NB4 (cell line): ENCODE measurements at regions not wholly inside any gene's neighbourhood (a gene's known extent, or its start where the extent isn't known, plus 50 kb on each side); places are given as distances from the start of the nearest gene placed in this dataset.

Experiments
- CTCF ChIP-seq: IDR thresholded peaks from one replicate; pipeline ENCODE4 v1.5.1; 2012; ENCODE audit warnings: low read depth, low read length
- POLR2A ChIP-seq: IDR thresholded peaks from 2 replicates; pipeline ENCODE4 v1.6.1; 2011; ENCODE audit warnings: mild to moderate bottlenecking; ENCODE audit not compliant: insufficient read length; ENCODE audit errors: extremely low read depth

GRCh38 chr14:25120261-25120660 is 70.3 kb upstream of the STXBP6 start:
- no peak for TF ChIP-seq POLR2A
- no peak for TF ChIP-seq CTCF
